SK-N-MC (cell line): ENCODE measurements at regions not wholly inside any gene's neighbourhood (a gene's known extent, or its start where the extent isn't known, plus 50 kb on each side); places are given as distances from the start of the nearest gene placed in this dataset.

Experiments
- EZH2 ChIP-seq: fragments of 200-600 bp; sonication (generic); IDR thresholded peaks from one replicate; pipeline ENCODE4 v1.6.1; 2017; ENCODE audit warnings: antibody characterized with exemption
- FOXP2 ChIP-seq: optimal IDR thresholded peaks from 2 replicates; pipeline ENCODE3; 2011; ENCODE audit warnings: mild to moderate bottlenecking, moderate library complexity; ENCODE audit not compliant: insufficient read depth; ENCODE audit errors: extremely low read length, control extremely low read depth
- POLR2AphosphoS5 ChIP-seq: IDR thresholded peaks from 2 replicates; pipeline ENCODE4 v1.6.1; 2012; ENCODE audit warnings: mild to moderate bottlenecking, low read depth, low read length, borderline replicate concordance

- TF ChIP-seq POLR2AphosphoS5 (no peak), EZH2 (no peak), FOXP2 (no peak)
Observed at GRCh38 chr1:220943319-220943996, 64.2 kb downstream of the HLX start.
